Right lobe of liver (tissue), 4 donors: ENCODE measurements at regions not wholly inside any gene's neighbourhood (a gene's known extent, or its start where the extent isn't known, plus 50 kb on each side); places are given as distances from the start of the nearest gene placed in this dataset.

Experiments
- CTCF ChIP-seq, 4 donors: fragments of 200-600 bp in 3 of 4; fragments of 450-650 bp in 1 of 4; IDR thresholded peaks; one replicate each; pipeline versions ENCODE4 v1.5.1 to v1.8.0; 2016 to 2022; ENCODE audit warnings: antibody characterized with exemption in 4 of 4, mild to moderate bottlenecking in 2 of 4
- POLR2A ChIP-seq: fragments of 450-650 bp; IDR thresholded peaks from one replicate; pipeline ENCODE4 v1.6.1; 2017; ENCODE audit warnings: antibody characterized with exemption, mild to moderate bottlenecking
- donor health status: DM: no; HTN: no; CAD: no.
- donor health status: DM: no; HTN: no; CAD: no.
- donor health status: DM: no; HTN: yes; CAD: no.

DNA sequence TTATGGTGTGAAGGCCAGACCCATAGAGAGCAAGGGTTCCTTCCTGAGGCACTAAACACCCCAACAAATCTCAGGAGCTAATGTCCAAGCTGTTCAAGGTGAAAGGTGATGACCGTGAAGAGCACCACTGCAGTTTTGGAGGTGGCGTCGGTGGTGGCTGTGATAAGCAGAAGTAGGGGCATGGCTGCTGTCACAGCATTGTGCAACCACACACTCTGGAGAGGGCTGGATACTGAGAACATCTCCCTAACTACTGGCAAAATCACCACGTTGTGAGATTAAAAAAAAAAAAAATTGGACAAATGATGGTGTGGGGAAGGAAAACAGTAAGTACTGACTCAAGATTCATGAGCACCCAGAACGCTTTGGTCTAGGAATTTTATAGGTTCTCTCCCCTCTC lies 156.5 kb downstream of the PJA2 start:
- TF ChIP-seq CTCF (IDR thresholded peaks at IDR 0.05) (no peak), POLR2A (no peak)
